Testis (tissue), 2 donors: ENCODE measurements at regions not wholly inside any gene's neighbourhood (a gene's known extent, or its start where the extent isn't known, plus 50 kb on each side); places are given as distances from the start of the nearest gene placed in this dataset.

Source experiments
- DNase-seq: peaks from one replicate; pipeline ENCODE4 v3.0.0-alpha.2; 2019
- H3K27ac ChIP-seq, 2 donors: fragments of 200-600 bp; sonication (generic); one replicate each; pipeline ENCODE4 v1.5.1; 2019
- H3K27me3 ChIP-seq: fragments of 200-600 bp; sonication (generic); one replicate; pipeline ENCODE4 v1.5.1; 2019
- H3K36me3 ChIP-seq: fragments of 200-600 bp; sonication (generic); one replicate; pipeline ENCODE4 v1.5.1; 2017; ENCODE audit warnings: low read depth; ENCODE audit errors: missing control alignments
- H3K4me1 ChIP-seq: fragments of 200-600 bp; sonication (generic); one replicate; pipeline ENCODE4 v1.5.1; 2019
- H3K4me3 ChIP-seq, 2 donors: fragments of 200-600 bp; sonication (generic); one replicate each; pipeline ENCODE4 v1.5.1; 2017 to 2019
- H3K9me3 ChIP-seq: fragments of 200-600 bp; sonication (generic); one replicate; pipeline ENCODE4 v1.5.1; 2017
- POLR2A ChIP-seq: fragments of 450-650 bp; IDR thresholded peaks from one replicate; pipeline ENCODE4 v1.6.1; 2017; ENCODE audit warnings: antibody characterized with exemption, mild to moderate bottlenecking, moderate library complexity
- WGBS, 2 donors: methylation state at CpG; one replicate each; pipeline ENCODE4 v1.1.5; 2018; 5-methylcytosine and 5-hydroxymethylcytosine counted together
- intact Hi-C: fragments of 100-400 bp; cut with DNase I; formaldehyde crosslinking; loops from one replicate; pipeline ENCODE4 v1.15.1; 2023; ENCODE audit warnings: low total_unique reads
- TF ChIP-seq, protein P1 (sequence below), 3 experiments: fragments of 450-650 bp in 2 of 3; fragments of 200-600 bp in 1 of 3; sonication (generic) in 1 of 3; IDR thresholded peaks; one replicate each; pipeline ENCODE4 v1.5.1; 2016 to 2019; ENCODE audit warnings: antibody characterized with exemption in 3 of 3, mild to moderate bottlenecking in 2 of 3, moderate library complexity in 1 of 3

DNA sequence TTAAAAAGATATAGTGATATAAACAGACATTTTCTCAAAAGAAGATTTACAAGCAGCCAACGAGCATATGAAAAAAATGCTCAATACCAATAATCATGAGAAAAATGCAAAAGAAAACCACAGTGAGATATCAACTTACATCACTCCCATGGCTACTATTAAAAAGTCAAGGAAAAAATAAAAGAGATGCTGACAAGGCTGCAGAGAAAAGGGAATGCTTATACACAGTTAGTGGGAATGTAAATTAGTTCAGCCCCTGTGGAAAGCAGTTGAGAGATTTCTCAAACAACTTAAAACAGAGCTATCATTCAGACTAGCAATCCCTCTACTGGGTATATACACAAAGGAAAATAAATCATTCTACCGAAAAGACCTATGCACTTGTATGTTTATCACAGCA lies 97.1 kb upstream of the CARD18 start:
- TF ChIP-seq, protein P1, sequence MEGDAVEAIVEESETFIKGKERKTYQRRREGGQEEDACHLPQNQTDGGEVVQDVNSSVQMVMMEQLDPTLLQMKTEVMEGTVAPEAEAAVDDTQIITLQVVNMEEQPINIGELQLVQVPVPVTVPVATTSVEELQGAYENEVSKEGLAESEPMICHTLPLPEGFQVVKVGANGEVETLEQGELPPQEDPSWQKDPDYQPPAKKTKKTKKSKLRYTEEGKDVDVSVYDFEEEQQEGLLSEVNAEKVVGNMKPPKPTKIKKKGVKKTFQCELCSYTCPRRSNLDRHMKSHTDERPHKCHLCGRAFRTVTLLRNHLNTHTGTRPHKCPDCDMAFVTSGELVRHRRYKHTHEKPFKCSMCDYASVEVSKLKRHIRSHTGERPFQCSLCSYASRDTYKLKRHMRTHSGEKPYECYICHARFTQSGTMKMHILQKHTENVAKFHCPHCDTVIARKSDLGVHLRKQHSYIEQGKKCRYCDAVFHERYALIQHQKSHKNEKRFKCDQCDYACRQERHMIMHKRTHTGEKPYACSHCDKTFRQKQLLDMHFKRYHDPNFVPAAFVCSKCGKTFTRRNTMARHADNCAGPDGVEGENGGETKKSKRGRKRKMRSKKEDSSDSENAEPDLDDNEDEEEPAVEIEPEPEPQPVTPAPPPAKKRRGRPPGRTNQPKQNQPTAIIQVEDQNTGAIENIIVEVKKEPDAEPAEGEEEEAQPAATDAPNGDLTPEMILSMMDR (IDR thresholded peaks at IDR 0.05): no peak
- TF ChIP-seq POLR2A: no peak
- no peaks in the 10 kb centered on the region for H3K27me3 ChIP-seq
- no peak overlapping the region for H3K4me3 ChIP-seq
- H3K4me1 ChIP-seq: no peaks in the 10 kb centered on the region
- H3K9me3 ChIP-seq: no peaks in the 10 kb centered on the region
- intact Hi-C loops: no loop called here
- H3K36me3 ChIP-seq: no peaks in the 10 kb centered on the region
- DNase-seq: no peak
- WGBS, 2 donors: 64 to 66% methylated on average over 2 of the region's 2 CpGs
- H3K27ac ChIP-seq: no peak overlapping the region

DNA sequence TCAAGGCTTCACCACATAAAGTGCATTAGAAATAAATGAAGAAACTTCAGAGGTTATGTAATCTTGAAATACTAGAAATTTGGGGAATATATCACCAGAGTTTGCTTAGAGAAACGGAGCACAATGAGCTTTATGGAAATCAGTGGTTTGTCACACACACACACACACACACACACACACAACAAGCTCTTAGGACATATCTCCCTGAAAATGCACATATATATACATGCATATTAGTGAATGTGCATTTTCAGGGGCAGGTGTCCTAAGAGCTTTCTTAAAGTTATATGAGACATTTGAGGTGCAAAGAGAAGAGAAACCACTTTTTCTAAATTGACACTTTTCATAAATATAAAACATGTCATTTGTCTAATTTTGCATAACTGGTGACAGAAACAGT lies 93.7 kb upstream of the CARD18 start:
- WGBS, 2 donors: 57 to 67% methylated on average over 1 of the region's 1 CpG
- DNase-seq: no peak

GRCh38 chr11:105232021-105232420 lies 92.5 kb upstream of the CARD18 start:
- no peak for DNase-seq
- Histone ChIP-seq H3K4me1 (no peaks in the 10 kb centered on the region), H3K27ac (no peak overlapping the region), H3K9me3 (no peaks in the 10 kb centered on the region), H3K27me3 (no peaks in the 10 kb centered on the region), H3K36me3 (no peaks in the 10 kb centered on the region), H3K4me3 (no peak overlapping the region)
- intact Hi-C loops: no loop called here
- TF ChIP-seq POLR2A: no peak
- TF ChIP-seq, protein P1 (IDR thresholded peaks at IDR 0.05): no peak
- 80 to 92% methylated on average over 1 of the region's 1 CpG for WGBS, 2 donors

More for the DNA sequence above, 93.7 kb upstream of the CARD18 start:
- Histone ChIP-seq H3K27ac (no peak overlapping the region), H3K4me3 (no peak overlapping the region), H3K9me3 (no peaks in the 10 kb centered on the region), H3K27me3 (no peaks in the 10 kb centered on the region), H3K4me1 (no peaks in the 10 kb centered on the region), H3K36me3 (no peaks in the 10 kb centered on the region)
- TF ChIP-seq POLR2A: no peak
- TF ChIP-seq, protein P1 (IDR thresholded peaks at IDR 0.05): no peak
- intact Hi-C loops: no loop called here

DNA sequence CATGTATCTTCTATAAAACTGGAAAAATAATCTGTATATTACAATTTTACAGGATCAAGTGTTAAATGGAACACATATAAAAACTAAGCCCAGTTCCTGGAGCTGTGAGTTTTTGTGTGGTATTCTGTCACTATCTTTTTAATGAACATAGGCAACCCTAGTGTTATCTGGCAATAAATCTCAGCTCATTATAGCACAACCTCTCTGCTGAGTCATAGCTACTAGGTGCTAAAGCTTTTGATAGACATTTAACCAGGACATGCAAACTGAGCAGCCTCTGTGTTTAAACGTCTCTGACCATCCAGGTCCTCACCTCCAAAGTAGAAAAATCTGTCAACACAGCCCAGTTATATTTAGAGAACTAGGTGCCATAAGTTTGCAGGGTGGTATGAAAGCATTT lies 91.0 kb upstream of the CARD18 start:
- H3K27ac ChIP-seq: no peak overlapping the region
- no peaks in the 10 kb centered on the region for H3K9me3 ChIP-seq
- intact Hi-C loops: no loop called here
- TF ChIP-seq POLR2A: no peak
- TF ChIP-seq, protein P1 (IDR thresholded peaks at IDR 0.05): no peak
- no peaks in the 10 kb centered on the region for H3K36me3 ChIP-seq
- no peaks in the 10 kb centered on the region for H3K4me1 ChIP-seq
- 58 to 83% methylated on average over 1 of the region's 1 CpG for WGBS, 2 donors
- DNase-seq: no peak
- no peaks in the 10 kb centered on the region for H3K27me3 ChIP-seq
- no peak overlapping the region for H3K4me3 ChIP-seq

DNA sequence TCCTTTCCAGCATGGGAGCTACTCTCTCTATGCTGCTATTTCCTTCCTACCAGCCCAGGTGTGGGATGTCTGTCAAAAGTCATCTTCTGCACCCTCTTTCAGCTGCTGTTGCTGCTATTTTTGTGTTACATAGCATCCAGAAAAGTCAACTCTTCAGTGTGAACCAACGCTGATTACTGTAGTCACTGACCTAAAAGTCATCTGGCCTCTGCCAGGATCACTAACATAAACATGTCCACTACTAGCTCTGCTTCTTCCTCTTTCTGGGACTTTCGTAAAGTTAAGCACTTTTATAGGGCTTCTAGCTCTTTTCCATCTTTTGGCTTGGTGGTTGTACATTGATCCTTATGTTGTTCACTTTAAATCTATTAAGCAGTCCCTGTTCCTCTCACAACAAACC lies 90.2 kb upstream of the CARD18 start:
- TF ChIP-seq, protein P1 (IDR thresholded peaks at IDR 0.05): no peak
- no peak for TF ChIP-seq POLR2A
- Histone ChIP-seq H3K4me1 (no peaks in the 10 kb centered on the region), H3K4me3 (no peak overlapping the region), H3K27me3 (no peaks in the 10 kb centered on the region), H3K9me3 (no peaks in the 10 kb centered on the region), H3K27ac (no peak overlapping the region), H3K36me3 (no peaks in the 10 kb centered on the region)
- intact Hi-C loops: no loop called here
- no peak for DNase-seq
- WGBS, 2 donors: 88 to 89% methylated on average over 2 of the region's 2 CpGs
